Liver (tissue), 8 donors: ENCODE measurements at regions not wholly inside any gene's neighbourhood (a gene's known extent, or its start where the extent isn't known, plus 50 kb on each side); places are given as distances from the start of the nearest gene placed in this dataset.

Experiments
- DNase-seq: peaks from one replicate; pipeline ENCODE4 v3.0.0-alpha.2; 2017; ENCODE audit warnings: low spot score
- H3K27ac ChIP-seq, 2 donors: one replicate each; pipeline ENCODE4 v1.7.0; 2013; ENCODE audit warnings: inconsistent platforms in 2 of 2, low read length in 2 of 2, control low read depth in 1 of 2, low read depth in 1 of 2, mild to moderate bottlenecking in 1 of 2
- H3K27me3 ChIP-seq, 4 donors: one replicate each; pipeline versions ENCODE4 v1.6.1 to v1.7.0; 2013; ENCODE audit warnings: low read length in 3 of 4, inconsistent platforms in 1 of 4, mild to moderate bottlenecking in 1 of 4, moderate library complexity in 1 of 4; ENCODE audit not compliant: control insufficient read depth in 4 of 4, insufficient read depth in 4 of 4
- H3K36me3 ChIP-seq, 4 donors: one replicate each; pipeline versions ENCODE4 v1.6.1 to v1.7.0; 2013; ENCODE audit warnings: low read length in 3 of 4, mild to moderate bottlenecking in 3 of 4, low read depth in 1 of 4, moderate library complexity in 1 of 4; ENCODE audit not compliant: control insufficient read depth in 4 of 4, insufficient read depth in 3 of 4
- H3K4me1 ChIP-seq, 4 donors: one replicate each; pipeline versions ENCODE4 v1.6.1 to v1.7.0; 2013; ENCODE audit warnings: low read length in 3 of 4, mild to moderate bottlenecking in 3 of 4, moderate library complexity in 1 of 4; ENCODE audit not compliant: control insufficient read depth in 4 of 4, insufficient read depth in 4 of 4
- H3K4me3 ChIP-seq, 3 donors: one replicate each; pipeline versions ENCODE4 v1.6.1 to v1.7.0; 2013; ENCODE audit warnings: low read length in 3 of 3, control low read depth in 1 of 3, low read depth in 1 of 3, mild to moderate bottlenecking in 1 of 3
- H3K9ac ChIP-seq, 2 donors: one replicate each; pipeline ENCODE4 v1.7.0; 2013; ENCODE audit warnings: low read length in 2 of 2, mild to moderate bottlenecking in 2 of 2, moderate library complexity in 2 of 2, control low read depth in 1 of 2, low read depth in 1 of 2
- H3K9me3 ChIP-seq, 4 donors: one replicate each; pipeline versions ENCODE4 v1.6.1 to v1.7.0; 2013; ENCODE audit warnings: low read length in 3 of 4; ENCODE audit not compliant: control insufficient read depth in 4 of 4
- ATF3 ChIP-seq: IDR thresholded peaks from 2 replicates; pipeline ENCODE4 v1.6.1; 2016; ENCODE audit warnings: antibody characterized with exemption
- CTCF ChIP-seq: fragments of 150-350 bp; IDR thresholded peaks from 2 replicates; pipeline ENCODE4 v1.5.1; 2017; ENCODE audit warnings: improper control_type of control experiment, low read depth, low read length; ENCODE audit not compliant: missing input control
- EGR1 ChIP-seq, 2 donors: IDR thresholded peaks; 2 replicates each; pipeline ENCODE4 v1.6.1; 2016 to 2018; ENCODE audit warnings: antibody characterized with exemption in 2 of 2, low read depth in 2 of 2
- FOXA1 ChIP-seq: IDR thresholded peaks from 2 replicates; pipeline ENCODE4 v1.6.1; 2016; ENCODE audit warnings: antibody characterized with exemption
- FOXA2 ChIP-seq: IDR thresholded peaks from 2 replicates; pipeline ENCODE4 v1.6.1; 2016; ENCODE audit warnings: antibody characterized with exemption
- GABPA ChIP-seq, 2 donors: IDR thresholded peaks in 1 of 2; conservative IDR thresholded peaks in 1 of 2; 2 replicates each; pipeline ENCODE4 v1.6.1; 2016; ENCODE audit warnings: antibody characterized with exemption in 2 of 2, mild to moderate bottlenecking in 1 of 2, moderate library complexity in 1 of 2
- HNF4A ChIP-seq, 2 donors: conservative IDR thresholded peaks; 2 replicates each; pipeline ENCODE4 v1.6.1; 2016; ENCODE audit warnings: antibody characterized with exemption in 2 of 2, mild to moderate bottlenecking in 2 of 2
- HNF4G ChIP-seq: IDR thresholded peaks from 2 replicates; pipeline ENCODE4 v1.6.1; 2016; ENCODE audit warnings: antibody characterized with exemption
- JUND ChIP-seq, 2 donors: IDR thresholded peaks; 2 replicates each; pipeline ENCODE4 v1.6.1; 2016; ENCODE audit warnings: antibody characterized with exemption in 2 of 2
- MAX ChIP-seq: IDR thresholded peaks from 2 replicates; pipeline ENCODE4 v1.6.1; 2016; ENCODE audit warnings: antibody characterized with exemption
- NR2F2 ChIP-seq: IDR thresholded peaks from 2 replicates; pipeline ENCODE4 v1.6.1; 2016; ENCODE audit warnings: antibody characterized with exemption
- RAD21 ChIP-seq, 2 donors: IDR thresholded peaks; 2 replicates each; pipeline ENCODE4 v1.6.1; 2016; ENCODE audit warnings: antibody characterized with exemption in 2 of 2, mild to moderate bottlenecking in 2 of 2
- REST ChIP-seq: IDR thresholded peaks from 2 replicates; pipeline ENCODE4 v1.6.1; 2016; ENCODE audit warnings: antibody characterized with exemption, mild to moderate bottlenecking
- RXRA ChIP-seq, 2 donors: IDR thresholded peaks; 2 replicates each; pipeline ENCODE4 v1.6.1; 2017 to 2018; ENCODE audit warnings: antibody characterized with exemption in 2 of 2, mild to moderate bottlenecking in 1 of 2
- SP1 ChIP-seq: IDR thresholded peaks from 2 replicates; pipeline ENCODE4 v1.6.1; 2018; ENCODE audit warnings: antibody characterized with exemption, mild to moderate bottlenecking
- TAF1 ChIP-seq: conservative IDR thresholded peaks from 2 replicates; pipeline ENCODE4 v1.6.1; 2016; ENCODE audit warnings: antibody characterized with exemption, mild to moderate bottlenecking
- YY1 ChIP-seq: IDR thresholded peaks from 2 replicates; pipeline ENCODE4 v1.6.1; 2016; ENCODE audit warnings: antibody characterized with exemption, mild to moderate bottlenecking
- ZBTB33 ChIP-seq: IDR thresholded peaks from 2 replicates; pipeline ENCODE4 v1.6.1; 2016; ENCODE audit warnings: antibody characterized with exemption
- WGBS: extraction: QIAGEN DNeasy Blood & Tissue Kit; methylation state at CpG from one replicate; pipeline ENCODE4 v1.1.7; 2013; 5-methylcytosine and 5-hydroxymethylcytosine counted together
- donor health status: healthy.
- donor health status: healthy.
- donor health status: healthy.
- donor health status: healthy.
- donor health status: healthy.

- no peak for TF ChIP-seq ZBTB33
- TF ChIP-seq TAF1, result no peak
- no peak for TF ChIP-seq NR2F2
- TF ChIP-seq CTCF, result no peak
- TF ChIP-seq HNF4G, result no peak
These were observed 174.0 kb upstream of the FOXQ1 start (continued) for GRCh38 chr6:1137849-1138248.

GRCh38 chr6:1136827-1137226, 175.1 kb upstream of the FOXQ1 start:
- 86% methylated on average over 4 of the region's 4 CpGs for WGBS
- peaks cover 0 to 7% (median 7%) of the 10 kb centered on the region in 4 donors for H3K4me1 ChIP-seq

More at GRCh38 chr6:1136827-1137226, 175.1 kb upstream of the FOXQ1 start:
- H3K27ac ChIP-seq, result peak overlapping the region; percentile 67 to 72
- H3K9ac ChIP-seq, result no peak overlapping the region
- no peaks in the 10 kb centered on the region for H3K27me3 ChIP-seq
- no peaks in the 10 kb centered on the region for H3K36me3 ChIP-seq
- no peak for DNase-seq
- no peak for TF ChIP-seq TAF1
- no peak for TF ChIP-seq MAX
- no peak for TF ChIP-seq HNF4G
- no peak for TF ChIP-seq FOXA1
- TF ChIP-seq FOXA2, result no peak
- TF ChIP-seq JUND (IDR thresholded peaks at IDR 0.05), result no peak
- no peak for TF ChIP-seq SP1
- no peak for TF ChIP-seq RAD21 (IDR thresholded peaks at IDR 0.05)
- TF ChIP-seq CTCF, result no peak
- no peak for TF ChIP-seq ATF3
- no peak for TF ChIP-seq NR2F2
- no peak for TF ChIP-seq HNF4A (conservative IDR thresholded peaks at IDR 0.05)
- TF ChIP-seq YY1, result no peak
- no peak for TF ChIP-seq ZBTB33
- no peak for TF ChIP-seq RXRA (IDR thresholded peaks at IDR 0.05)
- TF ChIP-seq REST, result no peak
- no peak for TF ChIP-seq EGR1 (IDR thresholded peaks at IDR 0.05; ENCODE audit: low read depth in 2 of 2)
- no peak for TF ChIP-seq GABPA (IDR thresholded peaks at IDR 0.05 in 1 of 2, conservative IDR thresholded peaks at IDR 0.05 in 1 of 2)
- no peaks in the 10 kb centered on the region for H3K9me3 ChIP-seq
- no peak overlapping the region for H3K4me3 ChIP-seq
